ENCODE measurements at regions not wholly inside any gene's neighbourhood (a gene's known extent, or its start where the extent isn't known, plus 50 kb on each side); places are given as distances from the start of the nearest gene placed in this dataset.
A peak's percentile ranks its signal among the peaks of the same experiment; 100 is the strongest.
"Not testable (repeated sequence)": the region's sequence is repeated elsewhere in the genome, so short reads cannot be mapped to it uniquely, and the experiment has no call there.

DNA sequence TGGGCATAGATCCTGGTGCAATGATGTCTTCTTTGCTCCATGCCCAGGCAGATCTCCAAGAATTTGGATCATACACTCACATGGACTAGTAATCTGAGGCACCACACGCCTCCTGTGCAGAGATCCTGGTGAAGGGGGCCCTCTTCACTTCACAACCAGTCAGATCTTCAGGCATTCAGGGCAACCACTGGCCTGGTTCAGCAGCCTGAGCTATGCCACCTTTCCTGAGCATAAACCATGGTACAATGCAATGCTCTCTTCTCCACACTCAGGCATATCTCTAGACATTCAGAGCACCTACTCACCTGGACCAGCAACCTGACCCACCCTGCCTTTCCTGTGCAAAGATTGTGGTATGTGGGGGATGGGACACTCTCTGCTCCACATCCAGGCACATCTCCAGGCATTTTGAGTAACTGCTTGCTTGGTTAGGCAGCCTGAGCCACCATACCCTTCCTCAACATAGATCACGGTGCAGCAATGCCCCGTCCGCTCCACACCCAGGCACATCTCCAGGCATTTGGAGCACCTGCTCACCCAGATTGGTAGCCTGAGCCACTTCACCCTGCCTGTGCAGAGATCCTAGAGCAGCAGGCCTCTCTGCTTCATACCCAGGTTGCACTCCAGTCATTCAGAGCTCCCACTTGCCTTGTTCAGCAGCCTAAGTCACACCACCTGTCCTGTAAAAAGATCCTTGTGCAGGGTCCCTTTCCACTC lies 532.2 kb upstream of the STEAP1 start:
- no peak for DNase-seq (ENCODE audit: low spot score)

DNA sequence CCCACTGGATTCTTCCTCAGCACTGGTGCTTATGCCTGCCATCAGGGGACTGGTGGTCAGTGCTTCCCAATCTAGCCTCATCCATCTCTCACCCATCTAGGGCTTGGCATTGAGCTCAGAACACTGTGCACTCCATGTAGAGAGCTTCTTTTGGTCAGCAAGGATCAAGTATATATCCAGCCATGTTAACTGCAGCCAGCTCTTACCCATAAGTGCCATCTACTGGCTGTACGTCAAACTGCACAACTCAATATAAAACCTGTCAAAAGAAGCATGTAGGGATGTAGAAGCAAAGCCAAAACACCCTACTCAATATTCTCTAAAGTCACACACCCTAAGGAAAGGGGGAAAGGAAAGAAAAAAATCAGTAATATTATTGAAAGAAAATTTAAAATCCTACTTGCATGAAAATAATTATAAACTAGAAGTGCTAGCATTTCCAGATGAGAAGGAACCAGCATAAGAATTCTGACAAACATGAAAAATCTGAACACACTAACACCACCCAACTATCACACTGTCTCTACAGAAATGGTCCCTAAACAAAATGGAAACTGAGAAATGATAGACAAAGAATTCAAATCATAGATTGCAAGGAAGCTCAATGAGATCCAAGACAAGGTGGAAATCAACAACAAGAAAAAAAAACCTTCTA lies 531.1 kb upstream of the STEAP1 start:
- peak; percentile 24 for DNase-seq (ENCODE audit: low spot score)

DNA sequence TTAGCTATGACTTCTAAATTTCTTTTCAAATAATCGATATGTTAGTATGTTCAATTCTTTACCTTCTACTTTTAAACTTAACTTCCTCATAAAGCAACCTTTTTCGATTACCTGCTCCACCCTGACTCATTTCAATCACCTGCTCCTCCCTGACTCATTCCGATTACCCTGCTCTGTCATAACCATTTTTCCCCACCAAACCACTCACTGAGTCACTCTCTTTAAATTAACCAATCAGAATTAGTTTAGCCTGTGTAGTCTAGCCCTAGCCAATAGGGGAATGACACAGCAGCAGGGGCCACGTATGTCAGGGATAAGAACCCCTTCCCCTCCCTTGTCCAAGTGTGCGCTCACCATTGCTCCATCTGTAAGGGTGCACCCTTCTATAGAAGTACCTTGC lies 530.1 kb upstream of the STEAP1 start:
- DNase-seq (ENCODE audit: low spot score): not testable (repeated sequence)

DNA sequence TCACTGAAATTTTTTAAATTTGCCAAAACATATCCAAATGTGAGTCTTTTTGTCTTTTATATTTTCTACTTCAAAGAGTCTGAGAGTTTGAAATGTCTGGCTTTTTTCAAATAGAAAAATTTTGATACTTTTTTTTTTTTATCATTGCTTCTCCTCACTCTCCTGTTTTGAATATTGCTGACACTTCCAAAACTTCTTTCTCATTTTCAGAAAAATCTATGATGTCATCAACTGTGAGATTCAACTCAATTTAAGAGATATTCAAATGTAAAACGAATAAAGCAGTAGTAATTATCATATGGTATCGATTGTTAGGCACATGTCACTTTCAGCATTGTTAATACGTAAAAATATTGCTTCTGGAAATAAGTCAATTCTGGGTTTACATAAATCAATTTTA lies 505.8 kb upstream of the STEAP1 start:
- no peak for DNase-seq (ENCODE audit: low spot score)

DNA sequence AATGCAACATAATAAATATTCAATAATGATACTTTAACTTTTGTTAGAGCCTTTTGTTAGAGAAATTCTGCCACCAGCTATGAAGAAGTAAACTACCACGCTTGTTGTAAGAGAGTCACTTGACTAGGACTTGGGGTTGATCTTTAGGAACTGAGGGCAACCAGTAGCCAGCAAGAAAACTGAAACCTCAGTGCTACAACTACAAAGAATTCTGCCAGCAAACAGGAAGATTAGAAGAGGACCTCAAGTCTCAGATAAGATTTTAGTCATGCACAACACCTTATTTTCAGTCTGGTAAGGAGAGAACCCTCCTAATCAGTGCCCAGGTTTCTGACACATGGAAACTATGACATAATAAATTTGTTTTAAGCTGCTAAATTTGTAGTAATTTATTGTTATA lies 498.3 kb upstream of the STEAP1 start:
- DNase-seq (ENCODE audit: low spot score): no peak

DNA sequence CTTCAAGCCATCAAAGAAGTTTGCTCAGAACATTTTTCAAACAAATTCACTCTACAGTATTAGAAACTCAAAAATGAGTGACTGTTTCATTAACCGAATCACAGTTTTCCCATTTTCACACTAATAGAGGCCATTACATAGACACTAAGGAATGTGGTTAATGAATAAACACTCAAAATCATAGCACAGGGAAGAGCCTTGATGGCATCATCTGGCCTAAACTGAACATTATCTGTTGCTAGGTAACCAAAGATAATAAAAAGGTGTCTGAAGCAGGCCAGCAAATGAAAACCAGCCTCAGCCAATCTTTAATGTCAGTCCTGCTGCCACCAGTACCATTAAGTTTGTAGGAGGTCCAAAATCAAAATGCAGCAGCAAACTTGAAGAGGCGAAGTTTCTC lies 492.4 kb upstream of the STEAP1 start:
- DNase-seq (ENCODE audit: low spot score): no peak

DNA sequence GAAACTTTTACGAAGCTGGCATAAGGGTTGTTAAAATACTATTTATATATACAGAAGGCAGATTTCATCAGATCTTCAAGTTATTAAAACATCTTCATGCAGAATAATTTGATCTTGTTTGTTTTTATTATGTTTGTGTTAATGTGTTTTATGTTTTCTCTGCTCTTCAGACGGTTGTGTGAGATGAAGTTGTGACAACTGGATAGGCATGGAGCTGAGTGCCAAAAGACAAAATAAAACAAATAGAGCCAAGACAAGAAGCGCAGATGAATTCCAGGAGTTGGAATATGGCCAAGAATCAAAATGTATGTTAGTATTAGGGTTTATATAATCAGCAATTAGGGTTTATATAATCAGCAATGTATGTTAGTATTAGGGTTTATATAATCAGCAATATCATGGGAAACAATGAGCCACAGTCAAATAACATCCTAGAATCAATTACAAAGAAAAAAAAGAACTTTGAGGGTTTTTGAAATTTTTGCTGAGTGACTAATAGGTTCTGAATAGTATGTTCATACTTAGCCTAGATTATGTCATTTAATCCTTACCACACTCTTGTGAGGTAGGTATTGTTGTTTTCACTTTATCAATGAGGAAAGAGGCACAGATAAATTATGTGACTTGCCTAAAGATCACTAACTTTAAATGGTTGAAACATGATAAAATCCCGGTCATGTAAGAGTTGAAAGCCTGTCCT lies 488.0 kb upstream of the STEAP1 start:
- DNase-seq (ENCODE audit: low spot score): no peak

DNA sequence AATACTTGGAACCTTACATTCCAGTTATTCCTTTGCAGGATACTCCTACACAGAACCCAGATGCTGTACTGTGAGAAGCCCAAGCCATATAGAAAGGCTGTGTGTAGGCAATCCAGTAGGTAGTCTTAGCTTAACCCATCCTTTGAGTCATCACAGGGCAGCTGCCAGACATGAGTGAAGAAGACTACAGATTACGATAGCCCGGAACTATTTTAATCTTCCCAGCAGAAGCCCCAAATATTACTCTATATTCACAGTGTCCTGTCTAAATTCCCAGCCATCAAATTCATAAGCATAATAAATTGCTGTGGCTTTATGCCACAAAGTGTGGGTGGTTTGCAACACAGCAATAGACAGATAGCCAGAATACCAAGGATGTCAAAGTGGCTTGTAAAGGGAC lies 474.1 kb upstream of the STEAP1 start:
- no peak for DNase-seq (ENCODE audit: low spot score)

DNA sequence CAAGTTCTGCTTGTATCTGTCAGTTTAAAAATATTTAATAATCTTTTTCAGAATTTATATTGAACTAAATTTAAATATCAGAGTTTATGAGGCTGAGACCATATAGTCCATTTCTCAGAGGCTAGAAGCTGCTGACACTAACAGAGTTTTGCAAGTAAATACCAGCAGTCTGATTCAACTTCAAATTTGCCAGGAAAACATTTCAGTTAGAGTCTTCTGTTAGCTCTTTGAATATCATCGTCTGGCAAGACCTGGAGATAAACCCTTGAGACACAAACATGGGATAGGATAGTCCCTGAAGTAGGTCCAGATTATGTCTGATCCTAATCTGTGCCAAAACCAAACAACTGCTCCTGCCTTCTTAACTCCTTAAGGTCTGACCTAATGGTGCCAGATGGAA lies 472.8 kb upstream of the STEAP1 start:
- DNase-seq (ENCODE audit: low spot score): no peak

DNA sequence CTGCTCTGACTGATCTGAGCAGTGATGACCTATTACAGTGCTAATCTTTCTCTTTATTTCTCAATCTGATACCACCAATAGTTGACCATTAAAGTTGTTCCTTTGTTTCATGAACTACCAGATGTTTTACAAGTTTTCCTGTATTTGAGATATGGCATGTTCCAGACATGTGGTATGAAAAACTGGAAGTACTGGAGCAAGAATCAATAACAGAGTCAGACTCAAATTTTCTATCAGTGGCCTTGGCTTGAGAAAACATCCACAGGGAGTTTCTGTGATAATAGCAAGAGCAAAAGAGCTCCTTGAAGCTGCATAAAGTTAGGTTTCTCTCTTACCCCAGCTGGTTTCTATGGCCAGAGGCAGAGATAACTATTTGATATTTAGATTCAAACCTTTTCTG lies 469.0 kb upstream of the STEAP1 start:
- DNase-seq (ENCODE audit: low spot score): no peak

DNA sequence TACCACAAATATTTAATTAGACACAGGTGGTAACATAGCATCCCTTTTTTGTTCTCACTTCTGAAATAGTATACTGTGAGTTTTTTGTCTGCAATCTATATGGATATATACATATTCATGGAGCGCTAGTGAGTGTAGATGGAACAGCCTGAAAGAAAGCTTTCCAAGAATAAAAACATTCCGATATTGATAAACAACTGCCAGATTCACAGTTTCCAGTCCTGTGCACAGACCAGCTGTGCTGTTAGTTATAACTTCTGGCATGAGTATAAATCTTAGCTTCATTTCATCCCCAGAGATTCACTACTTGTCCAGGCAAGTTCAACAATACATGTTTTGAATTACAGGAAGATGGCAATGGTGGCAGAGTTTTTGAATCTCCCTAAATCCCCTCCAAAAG lies 467.1 kb upstream of the STEAP1 start:
- DNase-seq (ENCODE audit: low spot score): no peak

DNA sequence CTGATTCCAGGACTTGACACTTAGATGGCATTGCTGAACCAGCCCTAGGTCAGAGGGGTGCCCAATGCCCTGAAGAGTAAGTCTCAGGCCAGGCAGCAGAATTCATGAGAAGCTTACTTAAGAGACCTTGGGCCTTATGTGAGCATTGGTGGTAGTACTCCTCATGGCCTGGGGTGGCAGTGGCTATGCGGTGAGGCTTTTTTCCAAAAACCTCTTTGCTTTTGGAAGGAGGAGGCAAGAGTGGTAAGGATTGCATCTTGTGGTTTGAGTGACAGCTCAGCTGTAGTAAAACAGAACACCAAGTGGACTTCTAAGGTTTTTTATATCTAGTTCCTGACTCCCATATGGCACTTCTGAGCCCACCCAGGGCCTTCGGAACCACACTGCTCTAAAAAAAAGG lies 459.0 kb upstream of the STEAP1 start:
- DNase-seq (ENCODE audit: low spot score): no peak

DNA sequence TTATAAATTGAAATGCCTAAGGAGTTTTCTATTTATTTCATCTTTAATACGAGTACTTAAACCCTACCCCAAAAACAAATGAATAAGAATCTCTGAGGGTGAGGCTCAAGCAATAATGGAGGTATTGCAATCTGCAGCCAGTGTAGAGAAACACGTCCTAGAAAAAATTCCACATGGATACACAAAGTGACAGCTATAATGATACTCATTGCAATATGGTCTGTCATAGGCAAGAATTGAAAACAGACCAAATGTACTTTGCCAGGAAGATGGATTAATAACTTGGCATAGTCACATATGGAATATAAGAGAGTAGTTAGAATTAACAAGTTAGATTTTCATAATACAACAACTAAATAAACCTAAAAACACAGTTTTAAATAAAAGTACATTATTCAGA lies 440.1 kb upstream of the STEAP1 start:
- DNase-seq (ENCODE audit: low spot score): no peak

DNA sequence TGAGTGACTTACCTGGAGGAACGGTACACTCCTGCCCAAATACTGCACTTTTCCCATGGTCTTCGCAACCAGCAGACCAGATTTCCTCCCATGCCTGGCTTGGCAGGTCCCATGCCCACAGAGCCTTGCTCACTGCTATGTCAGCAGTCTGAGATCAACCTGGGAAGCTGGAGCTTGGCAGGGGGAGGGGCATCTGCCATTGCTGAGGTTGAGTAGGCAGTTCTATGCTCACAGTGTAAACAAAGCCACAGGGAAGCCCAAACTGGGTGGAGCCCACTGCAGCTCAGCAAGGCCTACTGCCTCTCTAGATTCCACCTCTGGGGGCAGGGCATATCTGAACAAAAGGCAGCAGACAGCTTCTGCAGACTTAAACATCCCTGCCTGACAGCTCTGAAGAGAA lies 435.3 kb upstream of the STEAP1 start:
- DNase-seq (ENCODE audit: low spot score): not testable (repeated sequence)

DNA sequence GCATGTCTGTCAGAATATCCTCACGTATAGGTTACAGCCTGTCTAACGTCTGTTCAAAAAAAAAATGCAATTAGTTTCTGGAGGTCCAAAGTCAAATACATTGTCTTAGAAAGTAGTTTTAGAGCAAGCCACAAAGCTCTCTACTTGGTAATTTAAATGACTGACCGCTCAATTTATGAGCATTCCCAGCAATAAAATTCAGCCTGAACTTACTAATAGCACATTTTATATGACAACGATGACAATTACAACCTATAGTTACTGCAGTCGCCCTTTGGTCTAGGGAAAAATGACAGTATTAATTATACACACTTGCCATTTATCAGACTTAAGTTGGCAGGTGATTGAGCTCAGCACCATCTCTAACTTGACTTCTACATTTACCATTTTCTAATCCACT lies 425.8 kb upstream of the STEAP1 start:
- no peak for DNase-seq (ENCODE audit: low spot score)

DNA sequence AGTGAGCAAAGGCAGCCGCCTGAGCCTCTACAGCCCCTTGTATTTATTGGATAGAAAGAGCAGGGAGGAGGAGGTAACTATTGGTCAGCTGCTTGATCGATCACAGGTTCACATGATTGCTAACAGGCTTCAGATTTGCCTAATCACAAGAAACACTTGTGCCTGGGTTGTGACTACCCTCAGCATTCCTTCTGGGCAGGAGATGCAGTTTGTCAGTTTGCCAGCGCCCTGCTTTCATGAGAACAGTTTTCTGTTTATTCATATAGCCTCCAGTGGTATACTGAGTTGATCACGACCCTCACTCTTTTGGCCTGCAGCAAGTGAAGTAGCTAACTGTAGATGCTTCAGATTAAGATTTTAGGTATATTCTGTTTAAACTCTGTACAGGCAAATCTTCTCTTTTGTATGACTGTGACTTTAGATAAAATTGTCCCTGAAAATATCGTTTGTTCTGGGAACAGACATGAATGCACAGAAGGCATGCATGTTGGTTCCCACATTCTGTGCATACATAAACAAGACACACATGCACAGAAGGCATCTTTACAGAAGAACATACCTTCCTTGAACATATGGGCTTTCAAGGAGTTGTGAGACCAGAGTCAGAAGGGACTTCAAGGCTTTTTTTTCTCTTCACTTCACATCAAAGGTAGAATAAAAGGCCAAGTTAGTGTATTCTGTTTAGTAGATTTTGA lies 422.4 kb upstream of the STEAP1 start:
- DNase-seq (ENCODE audit: low spot score): no peak

DNA sequence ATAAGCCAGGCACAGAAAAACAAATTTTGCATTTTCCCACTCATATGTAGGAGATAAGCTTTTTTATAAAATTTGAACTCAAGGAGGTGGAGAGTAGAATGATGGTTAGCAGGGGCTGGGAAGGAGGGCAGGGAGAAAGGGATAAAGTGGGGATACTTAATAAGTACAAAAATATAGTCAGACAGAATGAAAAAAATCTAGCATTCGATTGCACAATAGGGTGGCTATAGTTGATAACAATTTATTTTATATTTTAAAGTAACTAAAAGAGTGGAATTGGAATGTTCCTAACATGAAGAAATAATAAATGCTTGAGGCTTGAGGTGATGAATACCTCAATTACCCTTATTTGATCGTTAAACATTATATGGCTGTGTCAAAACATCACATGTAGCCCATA lies 415.7 kb upstream of the STEAP1 start:
- DNase-seq (ENCODE audit: low spot score): no peak

DNA sequence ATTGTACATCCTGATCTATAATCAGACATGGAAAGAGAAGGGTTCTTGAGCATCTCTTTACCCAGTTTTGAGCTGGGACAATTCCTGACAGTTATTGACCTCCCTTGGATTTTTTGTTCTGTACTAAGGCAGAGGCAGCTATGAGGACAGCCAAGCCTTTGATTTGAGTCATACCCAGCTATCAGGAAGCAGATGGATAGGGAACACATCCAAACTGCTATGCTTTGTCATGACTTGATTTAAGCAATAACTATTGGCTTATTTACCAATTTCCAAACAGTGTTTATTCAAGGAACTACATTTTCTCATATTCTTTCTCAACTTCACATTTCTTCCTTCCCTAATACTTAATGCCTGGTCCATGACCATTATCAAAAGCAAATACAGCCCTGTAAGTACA lies 396.4 kb upstream of the STEAP1 start:
- DNase-seq (ENCODE audit: low spot score): no peak

DNA sequence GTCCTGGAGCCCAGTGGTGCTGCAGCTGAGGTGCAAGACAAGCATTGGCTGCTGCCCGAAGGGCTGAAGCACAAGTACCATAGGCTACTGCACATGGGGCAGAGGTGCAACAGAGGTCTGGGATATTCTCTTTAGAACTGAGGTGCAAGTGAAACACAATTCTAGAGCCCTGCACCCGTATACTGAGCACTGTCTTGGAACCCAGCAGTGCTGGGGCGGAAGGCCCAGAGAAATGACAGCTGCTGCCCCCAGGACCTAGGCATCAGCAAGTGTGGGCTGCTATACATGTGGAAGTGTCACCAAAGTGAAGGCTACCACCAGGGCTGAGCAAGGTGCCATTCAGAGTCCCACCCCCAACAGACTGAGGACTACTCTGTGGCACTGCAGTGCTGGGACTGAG lies 393.6 kb upstream of the STEAP1 start:
- DNase-seq (ENCODE audit: low spot score): no peak

DNA sequence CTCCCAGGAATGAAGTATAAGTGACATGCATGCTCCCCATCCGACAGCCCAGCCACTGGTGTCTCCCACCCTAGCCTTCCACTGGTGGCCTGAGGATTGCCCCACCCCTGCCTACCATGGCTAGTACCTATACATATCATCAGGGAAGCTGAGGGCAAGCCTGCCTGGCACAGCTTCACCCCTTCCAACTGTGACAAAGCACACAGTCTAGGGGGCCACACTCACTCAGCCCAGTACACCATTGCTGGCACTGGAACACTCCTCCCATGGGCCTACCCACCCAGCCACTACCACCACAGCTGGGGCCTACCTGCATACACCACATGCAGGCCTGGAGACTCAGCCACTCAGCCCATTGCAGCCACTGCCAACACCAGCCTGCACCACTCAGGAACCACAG lies 393.1 kb upstream of the STEAP1 start:
- no peak for DNase-seq (ENCODE audit: low spot score)

DNA sequence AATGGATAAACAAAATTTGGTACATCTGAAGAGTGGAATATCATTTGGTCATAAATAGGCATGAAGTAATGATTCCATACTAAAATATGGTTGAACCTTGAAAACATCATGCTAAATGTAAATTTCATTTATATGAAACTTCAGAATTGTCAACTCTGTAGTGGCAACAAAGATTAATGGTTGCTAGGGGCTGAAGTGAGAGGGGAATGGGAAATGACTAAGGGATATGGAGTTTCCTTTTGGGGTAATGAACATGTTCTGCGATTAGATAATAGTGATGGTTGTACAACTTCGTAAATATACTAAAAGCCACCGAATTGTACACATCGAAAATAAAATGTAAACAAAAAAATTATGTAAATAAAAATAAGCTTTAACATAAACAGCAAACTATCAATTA lies 384.1 kb upstream of the STEAP1 start:
- DNase-seq (ENCODE audit: low spot score): no peak

DNA sequence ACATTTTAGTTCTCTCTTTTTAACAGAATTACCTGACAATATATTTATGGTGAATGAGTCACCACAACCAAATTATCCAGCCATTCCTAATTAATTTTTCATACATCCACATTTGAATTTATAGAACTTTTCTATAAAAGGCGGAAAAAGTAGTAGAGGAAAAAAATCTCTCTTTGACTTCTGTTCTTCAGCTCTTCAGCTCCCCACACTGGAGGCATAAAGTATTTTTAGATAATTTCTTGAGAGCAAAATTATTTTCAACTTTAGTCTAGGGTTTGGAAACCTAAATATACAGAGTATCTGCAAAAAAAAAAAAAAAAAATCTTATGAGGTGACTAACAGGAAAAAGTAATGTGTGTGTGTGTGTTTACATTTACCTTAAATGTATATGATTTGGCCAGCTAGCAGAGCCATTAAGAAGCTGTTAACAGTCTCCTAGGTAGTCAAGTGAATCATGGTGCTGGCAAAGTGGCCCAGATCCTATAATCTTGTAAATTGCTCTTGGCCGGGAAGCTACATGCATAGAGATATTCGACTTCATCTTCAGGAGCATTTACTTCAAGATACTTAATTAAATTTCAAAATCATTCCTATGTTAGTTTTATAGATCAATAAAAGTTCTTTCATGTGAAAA lies 383.1 kb upstream of the STEAP1 start:
- DNase-seq (ENCODE audit: low spot score): no peak
